Smooth muscle cell of the brain vasculature (primary cell): ENCODE measurements at regions not wholly inside any gene's neighbourhood (a gene's known extent, or its start where the extent isn't known, plus 50 kb on each side); places are given as distances from the start of the nearest gene placed in this dataset.

ENCODE experiments used
- DNase-seq: peaks from one replicate; pipeline ENCODE4 v3.0.0-alpha.2; 2012; ENCODE audit warnings: low read depth, low spot score

DNA sequence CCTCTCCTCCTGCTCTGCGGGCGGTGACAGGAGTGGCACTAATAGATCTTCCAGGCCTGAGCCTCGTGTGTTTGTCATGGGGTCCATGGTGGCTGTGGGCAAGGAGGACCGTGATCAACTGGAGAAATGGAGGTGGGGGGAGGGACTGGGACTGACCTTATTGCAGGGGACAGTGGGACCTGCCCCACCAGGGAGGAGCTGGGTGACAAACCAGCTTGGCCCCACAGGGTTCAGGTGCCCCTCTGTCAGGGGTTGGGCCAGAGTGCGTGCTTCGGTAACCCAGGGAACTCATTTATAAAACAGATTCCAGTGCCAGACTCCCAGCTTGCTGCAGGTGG, 366.5 kb downstream of the BCOR start:
- DNase-seq, result no peak

DNA sequence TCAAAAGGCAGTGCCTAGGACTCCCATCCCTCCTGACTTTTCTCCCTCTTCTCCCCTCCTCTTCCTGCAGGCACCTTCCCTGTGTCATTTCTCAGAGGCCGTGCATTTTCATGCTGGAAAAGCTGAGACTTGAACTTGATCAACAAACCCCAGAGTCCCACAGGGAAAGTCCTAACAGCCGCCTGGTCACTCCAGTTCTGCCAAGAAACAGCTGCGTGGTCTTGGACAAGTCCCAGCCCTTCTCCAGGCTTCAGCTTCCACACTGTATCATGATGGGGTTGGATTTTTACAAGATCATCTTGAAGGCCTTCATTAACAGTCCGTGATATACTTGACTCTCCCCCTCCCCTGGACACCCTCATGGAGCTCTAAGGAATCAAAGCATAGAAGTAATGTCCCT, 366.0 kb downstream of the BCOR start:
- no peak for DNase-seq

DNA sequence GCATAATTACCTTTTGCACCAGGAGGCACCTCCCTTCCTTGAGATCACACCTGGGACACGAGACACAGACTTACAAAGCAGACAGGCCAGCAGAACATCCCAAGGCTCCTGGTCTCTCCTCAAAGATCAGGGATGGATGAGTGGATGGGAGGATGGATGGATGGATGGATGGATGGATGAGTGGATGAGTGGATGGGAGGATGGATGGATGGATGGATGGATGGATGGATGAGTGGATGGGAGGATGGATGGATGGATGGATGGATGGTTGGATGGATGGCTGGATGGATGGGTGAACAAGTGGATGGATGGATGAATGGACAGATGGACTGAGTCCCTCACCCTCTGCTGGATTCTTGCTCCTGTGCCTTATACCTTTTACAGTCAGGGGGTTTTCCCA, 364.0 kb downstream of the BCOR start:
- no peak for DNase-seq

DNA sequence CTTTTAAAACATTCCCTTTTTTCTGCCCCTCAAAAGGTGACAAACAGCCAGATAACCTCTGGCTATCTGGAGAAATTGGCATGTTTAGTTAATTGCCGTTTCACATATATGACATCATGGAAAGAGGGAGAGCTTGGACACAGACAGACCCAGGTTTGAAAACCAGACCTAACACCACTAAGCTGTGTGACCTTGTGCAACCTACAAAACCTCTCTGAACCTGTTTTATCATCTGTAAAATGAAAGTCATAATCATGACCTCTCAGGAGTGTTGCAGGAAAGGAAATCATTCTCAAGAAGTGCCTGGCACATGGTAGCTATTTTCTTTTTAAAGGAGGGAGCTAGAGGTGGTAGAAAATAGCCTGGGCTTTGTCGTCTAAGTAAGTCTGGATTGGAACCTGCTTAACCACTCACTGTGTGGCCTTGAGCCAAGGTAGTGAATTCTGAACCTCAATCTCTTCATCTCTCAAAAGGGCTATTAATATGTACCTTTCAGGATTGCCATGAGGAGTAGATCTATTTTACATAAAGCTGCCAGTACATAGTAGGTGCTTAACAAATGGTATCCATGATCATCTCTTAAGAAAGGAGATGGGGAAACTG, 363.5 kb downstream of the BCOR start:
- no peak for DNase-seq

DNA sequence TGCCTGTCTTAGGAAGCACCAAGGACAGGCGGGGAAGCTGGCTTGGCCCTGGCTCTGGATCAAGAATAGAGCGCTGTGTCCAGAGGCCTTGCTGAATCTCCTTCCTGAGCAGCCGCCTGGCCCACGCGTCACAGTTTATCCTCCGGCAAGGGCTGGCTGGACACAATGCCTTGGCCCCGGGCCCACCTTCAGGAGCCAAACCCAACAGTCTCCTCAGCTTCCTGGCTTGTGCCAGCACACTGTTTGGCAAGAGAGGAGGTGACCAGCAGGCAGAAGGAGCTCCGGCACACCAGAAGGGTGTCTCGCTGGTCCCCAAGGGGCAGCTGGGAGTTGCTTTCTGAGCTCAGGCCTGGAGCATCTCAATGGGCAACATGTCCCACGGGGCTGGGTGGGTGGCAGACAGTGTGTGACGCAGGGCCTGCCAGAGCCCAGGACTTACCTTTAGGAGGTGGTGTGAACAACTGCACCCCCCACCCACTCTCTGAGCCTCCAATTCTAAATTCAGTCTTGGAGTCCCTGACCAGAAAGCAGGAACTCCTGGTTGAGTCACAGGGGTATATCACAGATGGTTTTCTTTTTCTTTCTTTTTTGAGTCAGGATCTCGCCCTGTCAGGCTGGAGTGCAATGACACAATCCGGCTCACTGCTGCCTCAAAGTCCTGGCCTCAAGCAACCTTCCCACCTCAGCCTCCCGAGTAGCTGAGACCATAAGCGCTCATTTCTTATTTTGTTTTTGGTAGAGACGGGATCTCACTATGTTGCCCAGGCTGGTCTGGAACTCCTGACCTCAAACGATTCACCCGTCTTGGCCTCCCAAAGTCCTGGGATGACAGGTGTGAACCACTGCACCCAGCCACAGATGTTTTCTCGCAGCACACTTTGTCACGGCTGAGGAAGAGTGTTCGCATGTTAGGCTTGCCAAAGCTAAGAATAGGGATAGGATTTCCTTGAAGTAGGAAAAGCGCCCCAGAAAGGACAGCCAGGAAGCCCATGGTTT, 361.2 kb downstream of the BCOR start:
- DNase-seq, result no peak

DNA sequence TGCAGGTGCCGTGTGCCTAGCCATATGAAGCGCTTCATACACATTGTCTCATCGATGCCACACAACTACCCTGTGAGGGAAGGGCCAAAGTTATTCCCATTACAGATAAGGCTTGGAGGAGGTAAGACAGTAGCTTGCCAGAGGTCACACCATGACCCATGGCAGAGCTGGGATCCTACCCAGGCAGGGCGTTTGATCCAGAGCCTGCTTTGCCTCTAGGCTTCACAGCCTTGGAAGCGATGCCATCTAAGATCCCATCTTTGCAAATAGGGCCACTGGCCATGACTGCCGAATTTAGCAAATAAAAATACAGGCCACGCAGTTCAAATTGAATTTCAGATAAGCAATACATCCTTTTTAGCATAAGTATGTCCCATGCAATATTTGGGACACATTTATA, 358.2 kb downstream of the BCOR start:
- DNase-seq, result no peak

DNA sequence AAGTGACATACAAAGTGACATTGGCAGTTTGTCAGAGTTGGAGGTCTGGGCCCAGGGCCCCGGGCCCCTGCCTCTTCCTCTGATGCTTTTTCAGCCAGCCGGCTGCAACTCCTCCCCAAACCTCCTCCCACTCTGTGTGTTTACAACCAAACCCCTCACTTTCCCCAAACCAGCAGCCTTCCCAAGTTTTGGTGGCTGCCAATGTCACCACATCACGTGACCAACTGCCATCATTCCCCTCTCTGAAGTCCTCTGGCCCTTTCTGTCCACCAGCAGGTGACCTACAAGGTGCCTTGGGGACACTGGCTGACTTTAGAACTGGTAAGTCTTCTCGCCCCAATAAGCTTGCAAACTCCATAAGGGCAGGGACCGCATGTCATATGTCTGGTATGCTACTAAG, 357.7 kb downstream of the BCOR start:
- no peak for DNase-seq

DNA sequence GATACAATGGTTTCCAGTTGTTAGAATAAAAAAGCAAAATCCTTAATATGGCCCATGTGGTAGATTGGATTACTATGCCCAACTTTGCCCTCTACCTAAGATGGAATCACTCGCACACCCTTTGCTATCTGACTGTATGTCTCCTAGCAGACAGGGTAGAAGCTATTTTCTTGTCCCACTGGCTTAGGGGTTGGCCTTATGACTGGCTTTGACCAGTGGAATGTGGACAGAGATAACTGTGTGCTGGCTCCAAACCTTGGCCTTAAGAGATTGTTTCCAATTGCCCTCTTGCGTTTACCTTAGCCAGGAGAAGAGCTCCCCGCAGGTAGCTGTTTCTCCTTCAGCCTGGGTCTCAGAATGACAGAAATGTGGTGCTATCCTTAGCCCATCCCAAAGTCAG, 355.9 kb downstream of the BCOR start:
- DNase-seq, result no peak

DNA sequence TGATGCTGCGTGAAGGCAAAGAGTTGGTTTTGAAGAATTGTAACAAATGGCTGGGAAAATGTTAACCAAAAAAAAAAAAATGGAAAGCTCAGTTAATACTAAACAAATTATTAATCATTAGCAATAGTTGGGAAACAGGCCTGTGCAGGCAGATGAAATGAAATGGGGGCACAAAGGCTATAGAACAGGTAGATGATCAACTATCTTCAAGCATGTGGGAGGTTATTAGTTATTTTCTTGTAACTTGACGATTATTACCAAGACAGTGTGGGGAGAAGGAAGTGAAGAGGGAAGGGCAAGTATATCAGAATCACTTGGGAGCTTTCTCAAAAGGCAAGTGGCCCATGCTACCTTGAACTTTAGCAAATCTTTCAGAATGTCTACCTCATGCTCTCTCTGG, 351.9 kb downstream of the BCOR start:
- no peak for DNase-seq

DNA sequence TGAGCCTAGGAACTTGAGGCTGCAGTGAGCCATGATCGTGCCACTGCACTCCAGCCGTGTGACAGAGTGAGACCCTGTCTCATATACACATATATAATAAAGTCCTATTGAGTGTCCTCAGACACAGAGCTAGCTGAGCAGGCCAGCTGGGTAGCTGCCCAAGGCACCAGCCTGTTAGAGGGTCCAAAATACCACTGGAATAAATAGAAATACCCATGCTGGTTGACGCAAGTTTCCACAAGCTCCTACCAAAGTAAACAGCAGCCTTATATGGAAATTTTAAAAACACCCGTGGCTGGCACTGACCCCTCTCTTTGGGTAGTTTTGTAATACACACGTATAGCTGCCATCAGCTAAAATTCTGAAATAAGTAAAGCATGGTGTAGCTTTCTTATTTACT, 348.6 kb downstream of the BCOR start:
- no peak for DNase-seq

DNA sequence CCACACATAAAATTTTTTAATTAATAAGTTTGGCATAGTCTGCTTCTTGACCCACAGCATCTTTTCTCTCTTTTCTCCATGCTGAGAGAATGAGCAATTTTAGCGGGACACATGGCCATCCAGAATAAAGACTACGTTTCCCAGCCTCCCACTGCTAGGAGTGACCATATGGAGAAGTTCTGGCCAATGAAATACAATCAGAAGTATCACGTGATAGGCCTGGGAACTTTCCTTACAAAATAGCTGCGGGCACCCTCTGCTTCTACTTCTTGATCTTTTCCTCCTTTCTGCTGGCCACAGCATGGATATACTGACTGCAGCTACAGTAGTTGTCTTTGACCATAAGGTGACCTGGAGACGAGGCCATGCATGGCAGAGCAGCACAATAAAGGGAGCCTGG, 348.0 kb downstream of the BCOR start:
- DNase-seq, result no peak

DNA sequence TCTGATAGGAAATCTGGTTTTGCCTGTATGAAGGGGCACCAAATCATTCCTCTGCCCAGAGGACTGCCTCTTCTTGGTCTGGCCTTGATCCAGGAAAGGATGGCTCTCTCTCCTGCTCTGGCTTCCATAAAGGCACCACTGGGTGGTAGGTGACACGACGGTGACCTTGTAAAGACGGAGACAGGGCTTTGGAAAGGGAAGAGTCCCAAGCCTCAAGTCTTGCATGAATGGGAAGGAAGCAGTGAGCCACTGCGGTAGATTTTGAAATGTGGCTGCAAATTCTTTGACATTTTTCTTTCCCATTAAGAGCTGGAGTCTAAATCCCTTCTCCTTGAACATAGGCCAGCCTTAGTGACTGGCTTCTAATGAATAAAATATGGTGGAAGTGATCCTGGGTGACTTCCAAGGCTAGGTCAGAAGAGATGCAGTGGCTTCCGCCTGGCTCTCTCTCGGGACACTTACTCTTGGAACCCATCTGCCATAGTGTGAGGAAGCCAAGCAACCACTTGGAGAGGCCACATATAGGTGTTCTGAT, 347.4 kb downstream of the BCOR start:
- no peak for DNase-seq

DNA sequence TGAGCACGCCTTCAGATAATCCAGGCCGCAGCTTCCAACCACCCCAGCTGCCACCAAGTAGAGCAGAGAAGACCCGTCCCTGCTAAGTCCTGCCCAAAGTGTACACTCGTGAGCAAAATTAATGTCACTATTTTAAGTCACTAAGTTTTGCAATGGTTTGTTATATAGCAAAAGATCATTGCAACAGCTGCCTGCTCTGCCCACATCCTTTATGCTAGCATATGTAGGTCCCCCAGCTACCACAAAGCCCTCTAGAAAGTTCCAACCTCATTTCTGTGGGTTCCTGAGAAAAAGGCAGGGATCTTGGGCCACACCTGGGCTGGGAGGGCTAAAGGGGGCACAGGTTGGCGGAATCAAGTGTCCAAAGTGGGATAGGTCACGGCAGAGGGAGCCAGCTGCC, 346.9 kb downstream of the BCOR start:
- DNase-seq, result no peak

DNA sequence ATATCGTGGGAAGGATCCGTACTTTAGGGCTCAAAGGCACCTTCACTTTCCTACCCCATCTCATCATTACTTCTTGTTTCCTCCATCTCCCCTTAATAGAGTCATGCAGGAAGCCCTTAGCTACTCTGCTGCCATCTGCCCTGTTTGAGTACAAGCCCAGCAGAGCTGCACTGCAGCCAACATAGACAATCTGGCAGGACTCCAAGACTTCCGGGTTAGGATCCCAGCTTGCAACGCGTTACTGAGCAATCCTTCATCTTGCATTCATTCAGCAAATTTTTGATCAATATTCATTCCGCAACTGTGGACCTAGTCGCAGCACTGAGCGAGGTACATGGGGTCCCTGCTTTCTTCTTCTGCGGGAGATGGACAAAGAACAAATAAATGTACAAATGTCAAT, 344.9 kb downstream of the BCOR start:
- DNase-seq, result no peak

DNA sequence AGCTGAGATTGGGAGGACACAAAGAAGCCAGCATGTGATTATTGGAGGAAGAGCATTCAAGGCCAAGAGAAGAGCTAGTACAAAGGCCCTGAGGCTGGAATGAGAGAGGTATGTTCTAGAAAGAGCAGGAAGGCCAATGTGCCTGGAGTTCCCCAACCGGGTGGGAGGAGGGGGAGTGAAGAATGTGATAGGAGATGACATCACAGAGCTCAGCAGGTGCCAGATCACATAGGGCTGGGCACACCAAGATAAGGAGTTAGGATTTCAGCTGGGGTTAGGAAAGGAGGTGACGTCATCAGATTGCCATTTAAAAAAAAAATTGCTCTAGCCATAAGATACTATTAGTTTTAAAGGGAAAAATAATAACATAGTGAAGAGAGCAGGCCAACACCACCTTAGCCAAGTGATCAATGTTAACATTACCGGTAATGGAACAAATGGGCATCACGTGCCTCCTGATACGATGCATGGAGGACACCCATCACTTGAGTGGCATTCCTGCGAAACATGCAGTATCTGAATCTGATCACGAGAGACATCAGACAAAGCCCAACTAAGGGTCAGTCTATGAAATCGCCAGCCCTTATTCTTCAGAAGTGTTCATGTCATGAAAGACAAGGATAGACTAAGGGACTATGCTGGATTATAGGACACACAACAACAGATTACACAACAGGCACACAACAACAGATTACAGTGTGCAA, 344.3 kb downstream of the BCOR start:
- no peak for DNase-seq

DNA sequence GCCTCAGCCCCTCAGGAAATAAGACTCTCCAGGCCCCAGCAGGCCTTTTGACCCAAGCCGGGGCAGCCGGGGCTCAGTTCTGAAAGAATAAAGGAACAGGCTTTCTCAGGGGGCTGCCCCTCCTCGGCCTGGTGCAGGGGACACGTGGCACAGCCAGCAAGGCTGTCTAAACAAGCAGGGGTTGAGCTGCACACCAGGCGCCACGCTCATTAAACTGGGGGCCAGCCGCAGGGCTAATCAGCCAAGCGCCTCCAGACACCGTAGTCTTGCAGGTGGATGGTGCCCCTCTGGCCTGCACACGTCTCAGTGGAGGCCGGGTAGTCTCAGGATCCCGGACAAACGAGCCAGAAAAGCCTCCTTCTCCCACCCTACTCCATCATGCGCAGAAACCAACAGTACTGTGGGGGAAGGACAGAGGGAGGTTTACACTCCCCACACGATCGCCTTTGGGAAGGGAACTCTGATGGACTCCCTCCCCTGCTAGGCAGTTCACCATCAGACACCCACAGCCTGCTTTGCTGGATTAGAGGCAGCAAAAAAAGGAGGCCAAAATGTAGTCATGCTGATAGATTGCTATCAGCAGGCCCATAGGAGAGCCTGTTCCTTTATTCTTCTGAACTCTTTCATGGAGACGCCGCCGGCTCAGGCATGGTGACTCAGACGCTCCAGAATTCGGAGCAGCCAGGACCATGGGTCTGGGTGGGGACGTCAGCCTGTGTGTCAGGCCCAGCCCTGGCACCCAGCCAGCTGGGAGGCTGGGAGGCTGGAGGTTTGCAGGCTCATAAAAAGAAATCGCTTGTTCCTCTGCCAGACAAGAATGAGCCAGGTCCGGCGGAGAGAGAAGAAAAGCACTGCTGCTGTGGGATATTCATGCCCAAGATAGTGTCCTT, 342.4 kb downstream of the BCOR start:
- DNase-seq, result peak; percentile 76

DNA sequence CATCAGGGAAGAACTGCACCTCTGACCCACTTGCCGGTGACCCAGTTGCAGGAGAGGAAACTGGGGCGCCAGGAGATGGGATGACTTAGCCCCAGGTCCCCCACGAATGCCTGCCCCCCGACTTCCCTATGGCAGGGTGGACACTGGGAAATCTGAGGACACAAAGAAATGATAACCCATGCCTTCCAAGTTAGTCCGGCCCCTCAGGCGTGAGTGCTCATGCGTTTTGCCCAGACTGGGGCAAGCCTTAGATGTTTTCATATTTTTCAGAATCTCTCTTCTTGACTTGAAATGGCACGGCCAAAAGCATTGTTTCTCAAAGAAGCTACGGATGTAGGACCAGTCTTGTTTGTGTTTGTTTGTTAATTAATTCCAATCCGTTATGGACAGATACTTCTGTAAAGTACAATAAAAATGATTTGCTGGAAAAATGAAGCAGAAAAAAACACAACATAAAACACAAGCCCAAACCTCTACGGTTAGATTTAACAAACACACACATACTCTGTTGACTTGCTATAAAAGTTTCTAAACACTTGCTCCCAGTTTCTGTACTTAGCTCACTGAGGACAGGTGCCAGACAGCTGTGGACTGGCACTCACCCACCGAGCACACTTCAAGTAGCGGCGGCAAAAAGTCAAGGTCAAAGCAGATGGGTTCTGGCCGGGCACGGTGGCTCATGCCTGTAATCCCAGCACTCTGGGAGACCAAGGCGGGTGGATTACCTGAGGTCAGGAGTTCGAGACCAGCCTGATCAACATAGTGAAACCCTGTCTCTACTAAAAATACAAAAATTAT, 341.5 kb downstream of the BCOR start:
- no peak for DNase-seq

DNA sequence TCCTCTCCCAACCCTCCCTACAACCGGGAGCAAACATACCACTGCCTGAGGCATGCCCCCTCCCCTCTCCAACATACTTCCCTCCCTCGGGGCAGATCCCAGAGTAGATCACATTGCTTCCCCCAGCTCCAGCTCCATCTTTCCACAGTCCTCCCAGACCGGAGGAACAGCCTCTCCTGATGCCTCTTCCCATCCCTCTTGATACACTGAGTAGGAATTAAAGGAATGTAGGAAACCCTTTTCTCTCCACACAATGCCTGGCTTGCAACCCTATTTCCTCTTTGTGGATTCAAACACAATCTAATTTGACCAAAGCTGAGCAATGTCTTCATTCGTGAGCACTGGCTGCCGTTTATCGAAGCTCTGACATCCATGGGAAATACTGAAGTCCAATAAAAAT, 339.8 kb downstream of the BCOR start:
- DNase-seq, result no peak

DNA sequence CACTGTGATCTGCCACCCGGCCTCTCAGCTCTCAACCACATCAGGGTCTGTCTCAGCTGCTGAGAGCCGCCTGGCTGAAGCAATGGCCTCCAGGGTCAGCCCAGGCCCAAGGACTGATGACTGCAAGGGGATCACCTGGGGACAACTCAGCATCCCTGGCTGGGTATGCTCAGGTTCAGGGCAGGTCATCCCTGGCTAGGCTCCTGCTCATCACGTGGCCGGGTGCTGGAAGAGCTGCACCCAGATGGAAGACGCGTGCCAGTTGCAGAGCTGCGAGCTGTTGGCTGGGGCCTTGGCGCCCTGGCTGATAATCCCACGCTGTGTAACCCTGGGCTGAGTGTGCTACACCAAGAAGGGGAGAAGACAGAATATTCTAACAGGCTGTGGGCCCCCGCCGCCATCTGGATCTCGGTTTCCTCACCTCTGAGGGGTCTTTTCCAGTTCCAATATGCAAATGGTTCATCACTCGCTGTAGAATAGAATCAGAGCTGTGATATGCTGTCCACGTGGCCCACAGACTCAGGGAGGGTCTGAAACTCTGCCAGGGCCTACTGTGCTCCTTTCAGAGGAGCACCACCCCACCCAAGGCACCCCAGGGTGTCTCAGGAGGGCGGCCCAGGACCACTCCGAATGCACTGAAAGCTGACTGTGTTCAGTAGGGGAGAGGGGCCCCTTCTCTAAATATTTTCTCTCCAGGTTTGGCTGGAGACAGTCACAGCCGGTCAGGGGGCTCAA, 338.8 kb downstream of the BCOR start:
- no peak for DNase-seq
